GM18951 (cell line): ENCODE measurements at regions not wholly inside any gene's neighbourhood (a gene's known extent, or its start where the extent isn't known, plus 50 kb on each side); places are given as distances from the start of the nearest gene placed in this dataset.

Experiments
- POLR2A ChIP-seq: IDR thresholded peaks from 4 replicates; pipeline ENCODE4 v1.6.1; 2011; ENCODE audit warnings: mild to moderate bottlenecking; ENCODE audit not compliant: insufficient read length, insufficient read depth; ENCODE audit errors: extremely low read depth
- in situ Hi-C: fragments of 300-500 bp; cut with MboI; formaldehyde crosslinking; loops from one replicate; pipeline ENCODE4 v1.12.0; 2022; ENCODE audit warnings: low sequenced_read_pairs, mixed read lengths, inconsistent platforms; ENCODE audit not compliant: unreplicated experiment

GRCh38 chr6:134610411-134610810 lies 292.5 kb upstream of the SGK1 start:
- in situ Hi-C loops: no loop called here
- no peak for TF ChIP-seq POLR2A

GRCh38 chr6:134609716-134610261 lies 291.9 kb upstream of the SGK1 start:
- in situ Hi-C loops: no loop called here
- no peak for TF ChIP-seq POLR2A

- in situ Hi-C loops: no loop called here
- TF ChIP-seq POLR2A: no peak
Measured at GRCh38 chr6:134607411-134607810, 289.5 kb upstream of the SGK1 start.

- TF ChIP-seq POLR2A: no peak
- in situ Hi-C loops: no loop called here
Measured at GRCh38 chr6:134605034-134605433, 287.1 kb upstream of the SGK1 start.

- in situ Hi-C loops: no loop called here
Measured at GRCh38 chr6:134604014-134604676, 286.2 kb upstream of the SGK1 start.

GRCh38 chr6:134603561-134603960 lies 285.6 kb upstream of the SGK1 start:
- in situ Hi-C loops: no loop called here
- no peak for TF ChIP-seq POLR2A

More at GRCh38 chr6:134604014-134604676, 286.2 kb upstream of the SGK1 start:
- TF ChIP-seq POLR2A: no peak

- no peak for TF ChIP-seq POLR2A
- in situ Hi-C loops: no loop called here
Measured at GRCh38 chr6:134602123-134602522, 284.2 kb upstream of the SGK1 start.

- in situ Hi-C loops: no loop called here
Measured at GRCh38 chr6:134600671-134601070, 282.8 kb upstream of the SGK1 start.

GRCh38 chr6:134599079-134599478 lies 281.2 kb upstream of the SGK1 start:
- in situ Hi-C loops: no loop called here
- no peak for TF ChIP-seq POLR2A

More at GRCh38 chr6:134600671-134601070, 282.8 kb upstream of the SGK1 start:
- TF ChIP-seq POLR2A: no peak

GRCh38 chr6:134596191-134596590 lies 278.3 kb upstream of the SGK1 start:
- no peak for TF ChIP-seq POLR2A
- in situ Hi-C loops: no loop called here

- no peak for TF ChIP-seq POLR2A
- in situ Hi-C loops: no loop called here
Measured at GRCh38 chr6:134594881-134595280, 277.0 kb upstream of the SGK1 start.

- no peak for TF ChIP-seq POLR2A
- in situ Hi-C loops: no loop called here
Measured at GRCh38 chr6:134593887-134594286, 276.0 kb upstream of the SGK1 start.

GRCh38 chr6:134593442-134593841 lies 275.5 kb upstream of the SGK1 start:
- TF ChIP-seq POLR2A: no peak
- in situ Hi-C loops: no loop called here

GRCh38 chr6:134593024-134593423 lies 275.1 kb upstream of the SGK1 start:
- no peak for TF ChIP-seq POLR2A
- in situ Hi-C loops: no loop called here

- no peak for TF ChIP-seq POLR2A
- in situ Hi-C loops: no loop called here
Measured at GRCh38 chr6:134590449-134590848, 272.5 kb upstream of the SGK1 start.

- in situ Hi-C loops: no loop called here
- no peak for TF ChIP-seq POLR2A
Measured at GRCh38 chr6:134590004-134590403, 272.1 kb upstream of the SGK1 start.
